Psoas muscle (tissue), 7 donors: ENCODE measurements at regions not wholly inside any gene's neighbourhood (a gene's known extent, or its start where the extent isn't known, plus 50 kb on each side); places are given as distances from the start of the nearest gene placed in this dataset.

Experiments
- ATAC-seq, 4 donors: fragments of 200-7000 bp; cut with Tn5 transposase; one replicate each; pipeline ENCODE4 v1.9.1; 2020; ENCODE audit warnings: moderate library complexity in 3 of 4, mild to moderate bottlenecking in 2 of 4
- DNase-seq, 2 donors: peaks; one replicate each; pipeline ENCODE4 v3.0.0-alpha.2; 2020
- H3K27ac ChIP-seq: fragments of 200-600 bp; one replicate; pipeline ENCODE4 v1.8.0; 2022
- H3K27me3 ChIP-seq, 3 donors: fragments of 200-600 bp in 1 of 3; one replicate each; pipeline versions ENCODE4 v1.6.1 to v1.8.0; 2013 to 2022; ENCODE audit warnings: low read length in 2 of 3, mild to moderate bottlenecking in 2 of 3, moderate library complexity in 1 of 3; ENCODE audit not compliant: insufficient read depth in 3 of 3
- H3K36me3 ChIP-seq, 2 donors: fragments of 200-600 bp in 1 of 2; one replicate each; pipeline versions ENCODE4 v1.6.1 to v1.8.0; 2013 to 2022; ENCODE audit warnings: low read depth in 1 of 2, mild to moderate bottlenecking in 1 of 2, moderate library complexity in 1 of 2; ENCODE audit not compliant: insufficient read depth in 1 of 2
- H3K4me1 ChIP-seq: fragments of 200-600 bp; one replicate; pipeline ENCODE4 v1.8.0; 2022
- H3K4me3 ChIP-seq: fragments of 200-600 bp; one replicate; pipeline ENCODE4 v1.8.0; 2022; ENCODE audit warnings: mild to moderate bottlenecking
- H3K9me3 ChIP-seq: fragments of 200-600 bp; one replicate; pipeline ENCODE4 v1.8.0; 2022
- WGBS, 3 donors: extraction: QIAGEN DNeasy Blood & Tissue Kit; methylation state at CpG; one replicate each; pipeline versions ENCODE4 v1.1.6 to v1.1.7; 2013; 5-methylcytosine and 5-hydroxymethylcytosine counted together
- intact Hi-C, 2 donors: fragments of 100-400 bp; cut with DNase I; formaldehyde crosslinking; loops; one replicate each; pipeline versions ENCODE4 v1.11.0 to v1.14.2; 2022
- TF ChIP-seq, protein P1 (sequence below): fragments of 200-600 bp; IDR thresholded peaks from one replicate; pipeline ENCODE4 v1.8.0; 2022; ENCODE audit warnings: antibody characterized with exemption
- donor health status: healthy with polysubstance abuse.
- donor health status: DM: no; HTN: no; CAD: no; lungs with moderate emphysema.
- donor health status: Bipolar disorder and iron deficiency.
- donor health status: healthy.
- donor health status: DM: yes; HTN: yes; CAD: no.
- donor health status: DM: no; HTN: no; CAD: no.
- donor health status: DM: yes; HTN: yes; CAD: no.

GRCh38 chr17:71757156-71757555 is 363.7 kb upstream of the SOX9 start:
- 43 to 53% (median 52%) methylated on average over 5 of the region's 5 CpGs for WGBS, 3 donors
- H3K4me1 ChIP-seq, result no peaks in the 10 kb centered on the region
- no peaks in the 10 kb centered on the region for H3K9me3 ChIP-seq
- no peak overlapping the region for H3K27ac ChIP-seq
- DNase-seq (no peak), ATAC-seq (no peak)
- intact Hi-C loops, result no loop called here
- no peak overlapping the region for H3K4me3 ChIP-seq
- peaks cover 0 to 6% (median 0%) of the 10 kb centered on the region in 3 donors for H3K27me3 ChIP-seq
- H3K36me3 ChIP-seq, result no peaks in the 10 kb centered on the region
- TF ChIP-seq, protein P1, sequence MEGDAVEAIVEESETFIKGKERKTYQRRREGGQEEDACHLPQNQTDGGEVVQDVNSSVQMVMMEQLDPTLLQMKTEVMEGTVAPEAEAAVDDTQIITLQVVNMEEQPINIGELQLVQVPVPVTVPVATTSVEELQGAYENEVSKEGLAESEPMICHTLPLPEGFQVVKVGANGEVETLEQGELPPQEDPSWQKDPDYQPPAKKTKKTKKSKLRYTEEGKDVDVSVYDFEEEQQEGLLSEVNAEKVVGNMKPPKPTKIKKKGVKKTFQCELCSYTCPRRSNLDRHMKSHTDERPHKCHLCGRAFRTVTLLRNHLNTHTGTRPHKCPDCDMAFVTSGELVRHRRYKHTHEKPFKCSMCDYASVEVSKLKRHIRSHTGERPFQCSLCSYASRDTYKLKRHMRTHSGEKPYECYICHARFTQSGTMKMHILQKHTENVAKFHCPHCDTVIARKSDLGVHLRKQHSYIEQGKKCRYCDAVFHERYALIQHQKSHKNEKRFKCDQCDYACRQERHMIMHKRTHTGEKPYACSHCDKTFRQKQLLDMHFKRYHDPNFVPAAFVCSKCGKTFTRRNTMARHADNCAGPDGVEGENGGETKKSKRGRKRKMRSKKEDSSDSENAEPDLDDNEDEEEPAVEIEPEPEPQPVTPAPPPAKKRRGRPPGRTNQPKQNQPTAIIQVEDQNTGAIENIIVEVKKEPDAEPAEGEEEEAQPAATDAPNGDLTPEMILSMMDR, result no peak

DNA sequence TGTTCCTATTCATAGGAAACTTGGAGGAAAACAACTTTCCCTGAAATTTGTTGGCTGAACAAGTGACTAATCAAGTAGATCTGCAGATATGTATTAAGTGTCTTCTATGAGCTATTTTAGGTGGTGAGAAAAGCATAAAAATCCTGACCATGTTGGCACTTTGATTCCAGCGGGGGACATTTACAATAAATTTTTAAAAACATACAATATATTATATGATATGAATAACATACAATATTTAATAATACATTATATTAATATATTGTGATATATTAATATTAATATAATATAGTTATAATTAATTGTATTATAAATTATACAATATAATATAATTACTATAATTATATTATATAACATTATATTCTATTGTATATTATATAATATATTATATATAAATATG is 362.9 kb upstream of the SOX9 start:
- Histone ChIP-seq H3K27ac (no peak overlapping the region), H3K36me3 (no peaks in the 10 kb centered on the region), H3K4me1 (no peaks in the 10 kb centered on the region), H3K9me3 (no peaks in the 10 kb centered on the region), H3K4me3 (no peak overlapping the region), H3K27me3 (peaks cover 0 to 6% (median 0%) of the 10 kb centered on the region in 3 donors)
- 93 to 100% (median 95%) methylated on average over 1 of the region's 1 CpG for WGBS, 3 donors
- DNase-seq (no peak), ATAC-seq (no peak)
- TF ChIP-seq, protein P1, result no peak
- intact Hi-C loops, result no loop called here

- no peaks in the 10 kb centered on the region for H3K9me3 ChIP-seq
- 42 to 51% (median 45%) methylated on average over 8 of the region's 8 CpGs for WGBS, 3 donors
- ATAC-seq, result no peak
- no peaks in the 10 kb centered on the region for H3K4me1 ChIP-seq
- TF ChIP-seq, protein P1, result no peak
- no peak for DNase-seq
- no peaks in the 10 kb centered on the region for H3K36me3 ChIP-seq
- H3K27ac ChIP-seq, result no peak overlapping the region
- H3K4me3 ChIP-seq, result no peak overlapping the region
- intact Hi-C loops, result no loop called here
- peaks cover 0 to 3% (median 0%) of the 10 kb centered on the region in 3 donors for H3K27me3 ChIP-seq
Observed at GRCh38 chr17:71759422-71760060, 361.3 kb upstream of the SOX9 start.

GRCh38 chr17:71760062-71760720 is 360.6 kb upstream of the SOX9 start:
- intact Hi-C loops, result no loop called here
- Histone ChIP-seq H3K4me3 (no peak overlapping the region), H3K4me1 (no peaks in the 10 kb centered on the region), H3K9me3 (no peaks in the 10 kb centered on the region), H3K27ac (no peak overlapping the region), H3K27me3 (no peaks in the 10 kb centered on the region), H3K36me3 (no peaks in the 10 kb centered on the region)
- DNase-seq (no peak), ATAC-seq (no peak)
- WGBS, 3 donors, result 71 to 77% (median 75%) methylated on average over 6 of the region's 6 CpGs
- TF ChIP-seq, protein P1, result no peak
